GM12872 (cell line): ENCODE measurements at regions not wholly inside any gene's neighbourhood (a gene's known extent, or its start where the extent isn't known, plus 50 kb on each side); places are given as distances from the start of the nearest gene placed in this dataset.

ENCODE experiments used
- TF ChIP-seq, protein P1 (sequence below): IDR thresholded peaks from 3 replicates; pipeline ENCODE4 v1.5.1; 2011; ENCODE audit warnings: low read depth, mild to moderate bottlenecking, low read length, moderate library complexity; ENCODE audit not compliant: insufficient read depth

DNA sequence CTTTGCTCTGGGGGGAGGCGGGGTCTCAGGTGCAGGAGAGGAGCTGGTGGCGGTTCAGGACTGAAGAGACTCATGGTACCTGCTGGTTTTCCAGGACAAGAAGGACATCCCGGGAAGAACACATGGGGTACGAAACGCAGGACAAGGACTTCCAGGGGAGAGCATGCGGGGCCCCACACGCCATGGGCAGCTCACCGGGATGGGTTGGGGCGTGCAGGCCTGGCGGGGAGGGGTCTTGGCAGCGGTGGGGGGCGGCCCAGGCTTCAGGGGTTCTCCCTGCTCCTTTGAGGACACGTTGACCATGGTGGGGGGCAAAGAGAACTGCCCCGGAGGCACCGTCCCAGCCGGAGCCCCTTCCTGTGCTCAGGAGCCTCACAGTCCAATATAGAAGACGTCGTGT, 673.2 kb downstream of the BRD1 start:
- TF ChIP-seq, protein P1, sequence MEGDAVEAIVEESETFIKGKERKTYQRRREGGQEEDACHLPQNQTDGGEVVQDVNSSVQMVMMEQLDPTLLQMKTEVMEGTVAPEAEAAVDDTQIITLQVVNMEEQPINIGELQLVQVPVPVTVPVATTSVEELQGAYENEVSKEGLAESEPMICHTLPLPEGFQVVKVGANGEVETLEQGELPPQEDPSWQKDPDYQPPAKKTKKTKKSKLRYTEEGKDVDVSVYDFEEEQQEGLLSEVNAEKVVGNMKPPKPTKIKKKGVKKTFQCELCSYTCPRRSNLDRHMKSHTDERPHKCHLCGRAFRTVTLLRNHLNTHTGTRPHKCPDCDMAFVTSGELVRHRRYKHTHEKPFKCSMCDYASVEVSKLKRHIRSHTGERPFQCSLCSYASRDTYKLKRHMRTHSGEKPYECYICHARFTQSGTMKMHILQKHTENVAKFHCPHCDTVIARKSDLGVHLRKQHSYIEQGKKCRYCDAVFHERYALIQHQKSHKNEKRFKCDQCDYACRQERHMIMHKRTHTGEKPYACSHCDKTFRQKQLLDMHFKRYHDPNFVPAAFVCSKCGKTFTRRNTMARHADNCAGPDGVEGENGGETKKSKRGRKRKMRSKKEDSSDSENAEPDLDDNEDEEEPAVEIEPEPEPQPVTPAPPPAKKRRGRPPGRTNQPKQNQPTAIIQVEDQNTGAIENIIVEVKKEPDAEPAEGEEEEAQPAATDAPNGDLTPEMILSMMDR = no peak

DNA sequence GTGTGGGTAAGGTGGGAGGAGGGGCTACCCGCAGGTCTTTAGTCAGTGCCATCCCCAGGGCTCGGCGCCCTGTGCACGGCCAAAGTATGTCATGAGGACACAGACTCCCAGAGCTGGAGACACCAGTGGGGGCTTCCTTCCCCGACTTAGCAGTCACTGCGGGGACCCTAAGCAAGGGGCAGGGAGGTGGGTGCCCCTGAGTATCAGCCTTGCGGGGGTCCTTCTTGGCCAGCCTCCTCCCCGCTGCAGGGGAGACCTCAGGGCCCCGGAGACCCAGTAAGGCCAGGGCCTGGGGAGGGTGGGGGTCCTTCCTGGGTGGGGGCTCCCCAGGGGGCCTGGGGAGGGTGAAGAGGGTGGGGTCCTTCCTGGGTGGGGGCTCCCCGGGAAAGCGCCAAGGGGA, 673.8 kb downstream of the BRD1 start:
- TF ChIP-seq, protein P1 = no peak

DNA sequence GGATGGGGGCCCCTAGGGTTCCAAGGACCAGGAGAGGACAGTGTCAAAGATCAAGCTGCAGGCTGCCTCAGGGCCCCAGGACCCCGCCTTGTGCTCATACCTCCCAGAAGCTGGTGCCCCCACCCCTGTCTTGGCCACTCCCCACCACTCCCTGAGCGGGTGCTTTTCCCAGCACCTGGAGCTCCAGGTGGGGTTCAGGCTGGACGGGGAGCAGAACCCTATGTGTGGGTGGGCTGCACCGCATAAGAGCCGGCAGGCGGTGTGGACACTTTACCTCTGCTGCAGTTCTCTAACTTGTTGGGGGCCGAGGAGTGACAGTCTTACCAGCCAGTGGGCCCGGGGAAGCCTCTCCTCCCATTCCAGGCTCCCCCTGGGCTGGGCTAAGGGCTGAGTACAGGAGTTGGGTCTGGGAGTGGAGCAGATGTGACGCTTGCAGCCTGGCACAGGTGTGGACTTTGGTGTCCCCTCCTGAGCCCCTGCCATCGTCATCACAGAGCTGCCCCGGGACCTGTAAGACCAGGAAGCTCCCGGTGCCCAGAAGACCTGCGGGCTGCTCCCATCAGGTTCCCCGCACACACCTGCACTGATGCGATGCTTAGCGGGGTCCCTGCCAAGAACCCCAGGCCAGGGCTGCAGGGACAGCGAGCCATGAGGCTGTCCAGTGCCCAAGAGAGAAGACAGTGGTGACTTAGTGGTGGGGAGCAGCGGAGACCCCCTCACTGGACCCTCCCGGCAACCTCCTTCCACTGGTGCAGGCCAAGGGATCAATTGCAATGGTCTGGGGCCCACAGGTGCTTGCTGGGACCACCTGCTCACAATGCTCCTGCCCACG, 674.5 kb downstream of the BRD1 start:
- TF ChIP-seq, protein P1 = no peak

DNA sequence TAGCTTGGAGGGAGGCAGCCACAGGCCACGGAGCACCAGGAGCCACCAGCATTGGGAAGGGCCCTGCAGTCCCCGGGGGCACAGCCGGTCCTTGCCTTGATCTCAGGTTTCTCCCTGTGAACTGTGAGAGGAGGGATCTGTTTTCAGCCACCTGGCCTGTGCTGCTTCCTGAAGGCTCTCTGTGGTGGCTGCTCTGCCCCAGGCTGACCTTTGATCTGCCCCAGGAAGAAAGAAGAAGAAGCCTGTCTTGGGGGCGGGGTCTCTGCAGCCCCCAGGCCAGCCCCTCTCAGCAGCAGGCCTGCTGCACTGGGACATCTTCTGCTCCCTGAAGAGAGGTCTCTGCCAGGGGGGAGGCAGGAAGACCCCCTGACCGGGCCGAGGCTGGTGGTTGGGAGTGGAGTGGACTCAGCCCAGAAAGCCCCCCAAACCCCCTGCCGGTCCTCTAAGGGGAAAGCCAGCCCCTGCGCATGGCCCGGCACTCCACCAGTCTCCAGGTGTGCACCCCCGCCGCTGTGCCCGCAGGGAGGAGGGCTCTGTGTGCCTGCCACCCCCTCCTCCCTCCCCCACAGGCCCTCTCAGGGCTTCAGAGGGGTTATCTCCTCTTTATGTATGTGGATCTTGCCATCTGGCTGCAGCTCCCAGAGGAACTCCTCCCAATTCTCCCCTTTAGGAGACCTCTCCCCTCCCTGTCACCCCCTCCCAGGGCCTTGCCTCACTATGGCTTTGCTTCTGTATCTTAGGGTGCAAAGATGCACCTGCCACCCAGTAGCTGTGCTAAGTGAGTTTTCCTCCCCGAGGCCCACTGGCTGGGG, 675.3 kb downstream of the BRD1 start:
- TF ChIP-seq, protein P1 = no peak

DNA sequence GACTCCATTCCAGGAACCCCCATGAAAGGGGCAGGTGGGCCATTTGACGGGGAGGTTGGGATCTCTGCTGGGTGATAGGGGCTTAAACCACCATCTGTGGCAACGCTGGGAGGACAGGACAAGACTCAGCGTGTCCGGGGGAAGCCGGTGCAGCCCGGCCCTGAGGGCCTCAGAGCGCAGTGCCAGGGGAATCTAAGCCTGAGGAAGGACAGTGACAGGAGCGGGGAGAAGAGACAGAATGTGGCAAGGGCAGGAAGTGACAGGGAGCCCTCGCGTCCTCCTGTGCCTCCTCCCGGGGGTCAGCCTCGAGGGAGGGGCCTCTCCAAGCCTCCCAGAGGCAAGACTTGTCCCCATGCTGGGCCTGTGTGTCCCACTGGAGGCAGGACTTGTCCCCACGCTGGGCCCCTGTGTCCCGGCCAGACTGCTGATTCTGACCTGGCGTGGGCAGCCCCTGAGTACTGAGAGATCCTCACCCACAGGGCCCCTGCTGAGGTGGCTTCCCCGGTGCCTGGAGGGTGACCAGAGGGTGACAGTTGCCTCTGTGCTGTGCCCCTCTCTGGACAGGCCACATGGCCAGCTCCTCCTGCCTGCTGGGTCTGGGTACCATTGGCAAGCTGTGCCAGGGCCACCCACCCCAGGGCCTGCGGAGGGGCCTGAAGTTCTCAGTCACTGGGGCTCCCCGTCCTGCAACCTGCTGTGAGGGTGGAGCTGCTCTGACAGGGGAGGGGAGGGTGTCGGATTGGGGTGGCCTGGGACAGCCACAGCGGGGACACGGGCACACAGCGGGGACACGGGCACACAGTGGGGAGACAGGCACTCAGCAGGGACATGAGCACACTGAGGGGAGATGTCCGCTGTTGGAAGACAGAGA, 676.2 kb downstream of the BRD1 start:
- TF ChIP-seq, protein P1 = no peak

DNA sequence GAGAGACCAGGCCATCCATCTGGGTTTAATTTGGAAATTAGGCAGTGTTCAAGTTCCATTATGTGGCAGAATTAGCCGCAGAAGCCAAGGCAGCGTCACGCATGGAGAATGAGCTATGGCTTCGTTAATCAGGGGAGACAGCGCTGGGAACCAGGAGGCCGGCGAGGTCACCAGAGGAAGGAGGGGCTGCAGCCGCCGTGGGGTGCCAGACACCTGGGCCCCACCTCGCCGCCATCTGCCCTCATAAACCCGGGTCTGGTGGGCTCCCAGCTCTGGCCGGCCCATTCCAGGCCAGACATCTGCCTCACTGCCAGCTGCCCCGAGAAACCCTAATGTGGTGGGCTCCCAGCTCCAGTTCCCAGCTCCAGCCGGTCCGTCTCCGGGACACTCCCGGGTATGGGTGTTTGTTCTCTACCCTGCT, 676.9 kb downstream of the BRD1 start:
- TF ChIP-seq, protein P1 = no peak
